A549 (cell line): ENCODE measurements at regions not wholly inside any gene's neighbourhood (a gene's known extent, or its start where the extent isn't known, plus 50 kb on each side); places are given as distances from the start of the nearest gene placed in this dataset.

Experiments used
- CTCF ChIP-seq: fragments of >200 bp; sonication (Bioruptor Twin); formaldehyde crosslinking; IDR thresholded peaks from 3 replicates; pipeline ENCODE4 v1.5.1; 2016
- REST ChIP-seq: fragments of 200-600 bp; sonication (generic); IDR thresholded peaks from 2 replicates; pipeline ENCODE4 v1.6.1; 2016; ENCODE audit warnings: antibody characterized with exemption, mild to moderate bottlenecking, moderate library complexity

- TF ChIP-seq CTCF (no peak), REST (no peak)
Observed at GRCh38 chr20:39849171-39849570, 839.9 kb downstream of the MAFB start.
